Fibroblast of lung (primary cell): ENCODE measurements at regions not wholly inside any gene's neighbourhood (a gene's known extent, or its start where the extent isn't known, plus 50 kb on each side); places are given as distances from the start of the nearest gene placed in this dataset.
A peak's percentile ranks its signal among the peaks of the same experiment; 100 is the strongest.

ENCODE experiments used
- DNase-seq, 2 donors: peaks; one replicate each; pipeline versions ENCODE4 v3.0.0 to v3.0.0-alpha.2; 2010; ENCODE audit warnings: low read depth in 2 of 2
- H2AFZ ChIP-seq: 2 replicates; pipeline ENCODE4 v1.5.1; 2012; ENCODE audit warnings: low read length, control low read depth, inconsistent platforms
- H3K27ac ChIP-seq: 2 replicates; pipeline ENCODE4 v1.5.1; 2011; ENCODE audit warnings: low read length, control low read depth; ENCODE audit not compliant: insufficient read depth
- H3K27me3 ChIP-seq: 2 replicates; pipeline ENCODE4 v1.5.1; 2011; ENCODE audit warnings: mild to moderate bottlenecking, low read length; ENCODE audit not compliant: control insufficient read depth, insufficient read depth
- H3K36me3 ChIP-seq: 2 replicates; pipeline ENCODE4 v1.5.1; 2011; ENCODE audit warnings: low read length; ENCODE audit not compliant: control insufficient read depth, insufficient read depth
- H3K4me1 ChIP-seq: 2 replicates; pipeline ENCODE4 v1.5.1; 2011; ENCODE audit warnings: low read length; ENCODE audit not compliant: control insufficient read depth, insufficient read depth; ENCODE audit errors: extremely low read depth
- H3K4me2 ChIP-seq: 2 replicates; pipeline ENCODE4 v1.5.1; 2011; ENCODE audit warnings: low read length, control low read depth; ENCODE audit not compliant: insufficient read depth; ENCODE audit errors: extremely low read depth
- H3K4me3 ChIP-seq, 4 experiments: fragments of 200-600 bp in 1 of 4; sonication (generic) in 1 of 4; replicated peaks in 1 of 4; 2 replicates each; pipeline ENCODE4 v1.5.1; 2011 to 2016; ENCODE audit warnings: low read length in 4 of 4, low read depth in 3 of 4, mild to moderate bottlenecking in 3 of 4, control low read depth in 2 of 4, inconsistent platforms in 1 of 4, mixed read lengths in 1 of 4; ENCODE audit not compliant: insufficient read depth in 1 of 4; ENCODE audit errors: control extremely low read depth in 1 of 4
- H3K79me2 ChIP-seq: 2 replicates; pipeline ENCODE4 v1.5.1; 2012; ENCODE audit warnings: mild to moderate bottlenecking, low read length, inconsistent platforms; ENCODE audit not compliant: control insufficient read depth, insufficient read depth
- H3K9ac ChIP-seq: 2 replicates; pipeline ENCODE4 v1.5.1; 2011; ENCODE audit warnings: mild to moderate bottlenecking, low read length, control low read depth; ENCODE audit not compliant: insufficient read depth
- H3K9me3 ChIP-seq: 2 replicates; pipeline ENCODE4 v1.5.1; 2012; ENCODE audit warnings: low read depth, low read length; ENCODE audit not compliant: control insufficient read depth, insufficient read depth
- H4K20me1 ChIP-seq: 2 replicates; pipeline ENCODE4 v1.5.1; 2011; ENCODE audit warnings: low read length; ENCODE audit not compliant: control insufficient read depth, insufficient read depth; ENCODE audit errors: extremely low read depth
- CTCF ChIP-seq, 2 donors: IDR thresholded peaks in 1 of 2; conservative IDR thresholded peaks in 1 of 2; 1 replicate in 1 of 2; 2 replicates in 1 of 2; pipeline ENCODE4 v1.5.1; 2011 to 2012; ENCODE audit warnings: low read length in 2 of 2, control low read depth in 1 of 2, inconsistent platforms in 1 of 2, low read depth in 1 of 2, mild to moderate bottlenecking in 1 of 2
- EZH2 ChIP-seq: IDR thresholded peaks from 2 replicates; pipeline ENCODE4 v1.5.1; 2012; ENCODE audit warnings: low read length, control low read depth, mild to moderate bottlenecking; ENCODE audit errors: missing control alignments

DNA sequence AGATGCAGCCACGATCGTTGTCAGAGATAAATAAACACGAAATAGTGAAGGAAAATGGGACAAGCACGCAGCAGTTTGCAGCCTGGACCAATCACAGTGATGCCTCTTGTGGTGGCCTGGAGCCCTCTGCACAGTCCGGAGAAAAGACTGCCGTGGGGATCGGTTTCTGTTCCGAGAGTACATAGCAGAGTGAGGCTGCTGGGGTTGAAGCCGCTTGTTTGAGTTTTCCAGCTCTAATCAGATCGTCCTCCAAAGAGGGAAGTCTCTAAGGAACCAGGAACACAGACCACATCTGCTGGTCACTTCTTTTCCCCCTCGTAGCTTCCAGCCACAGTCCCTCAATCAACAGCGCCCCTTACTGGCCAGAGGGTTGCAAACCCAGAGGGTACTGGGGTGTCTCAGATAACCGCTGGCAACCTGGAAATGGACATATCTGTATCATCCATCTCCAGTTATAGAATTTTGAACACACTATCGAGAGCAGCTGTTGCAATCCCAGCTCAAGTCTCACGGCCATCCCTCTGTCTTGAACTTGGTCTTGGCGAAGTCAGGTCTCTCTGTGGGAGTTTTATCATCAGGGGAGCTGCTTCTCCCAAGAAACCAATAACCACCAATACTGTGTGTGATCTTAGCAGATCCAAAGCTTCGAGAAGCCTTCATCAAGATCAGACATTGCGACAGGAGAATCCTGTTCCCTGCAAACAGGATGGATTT, 57.4 kb downstream of the OLIG1 start:
- Histone ChIP-seq H3K9ac (no peak overlapping the region), H3K36me3 (no peaks in the 10 kb centered on the region), H4K20me1 (no peaks in the 10 kb centered on the region), H3K27ac (no peak overlapping the region), H2AFZ (peak overlapping the region; percentile 2), H3K4me2 (peak overlapping the region; percentile 69), H3K4me1 (no peaks in the 10 kb centered on the region), H3K27me3 (peaks cover 6% of the 10 kb centered on the region), H3K9me3 (no peaks in the 10 kb centered on the region), H3K4me3 (peak overlapping the region; percentile 5 to 61 (median 44)), H3K79me2 (no peaks in the 10 kb centered on the region)
- TF ChIP-seq CTCF (conservative IDR thresholded peaks at IDR 0.05 in 1 of 2, IDR thresholded peaks at IDR 0.05 in 1 of 2; ENCODE audit: low read depth in 1 of 2, low read length in 2 of 2): peak; percentile 92 to 95
- no peak for TF ChIP-seq EZH2
- DNase-seq: peak; percentile 44 to 75

GRCh38 chr21:33127868-33128242, 57.9 kb downstream of the OLIG1 start:
- H2AFZ ChIP-seq: no peak overlapping the region
- H3K27ac ChIP-seq: no peak overlapping the region
- H3K4me2 ChIP-seq: no peak overlapping the region
- no peaks in the 10 kb centered on the region for H3K79me2 ChIP-seq
- no peak for DNase-seq
- no peaks in the 10 kb centered on the region for H4K20me1 ChIP-seq
- no peaks in the 10 kb centered on the region for H3K4me1 ChIP-seq
- peaks cover 6% of the 10 kb centered on the region for H3K27me3 ChIP-seq
- H3K9ac ChIP-seq: no peak overlapping the region
- no peaks in the 10 kb centered on the region for H3K9me3 ChIP-seq
- no peak overlapping the region for H3K4me3 ChIP-seq
- TF ChIP-seq CTCF (conservative IDR thresholded peaks at IDR 0.05 in 1 of 2, IDR thresholded peaks at IDR 0.05 in 1 of 2; ENCODE audit: low read depth in 1 of 2, low read length in 2 of 2) (no peak), EZH2 (no peak)
- no peaks in the 10 kb centered on the region for H3K36me3 ChIP-seq

DNA sequence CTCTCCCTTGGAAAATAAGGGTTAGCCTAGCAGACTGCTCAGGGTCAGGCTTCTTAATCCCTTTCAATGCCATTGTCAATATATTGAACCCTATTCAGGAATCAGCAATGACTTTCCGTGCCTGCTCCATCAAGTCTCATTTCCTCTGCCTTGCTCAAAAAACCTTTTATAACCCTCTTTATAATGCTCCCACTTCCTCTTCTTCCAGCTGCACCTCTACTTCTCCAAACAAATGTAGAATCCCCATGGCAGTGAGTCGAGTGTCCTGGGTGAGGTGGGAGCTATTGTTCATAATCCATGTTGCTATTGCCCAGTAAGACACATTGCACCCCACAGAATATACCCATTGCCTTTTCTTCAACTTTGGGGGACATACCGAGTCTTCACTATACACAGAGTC, 58.6 kb downstream of the OLIG1 start:
- TF ChIP-seq EZH2 (no peak), CTCF (conservative IDR thresholded peaks at IDR 0.05 in 1 of 2, IDR thresholded peaks at IDR 0.05 in 1 of 2; ENCODE audit: low read depth in 1 of 2, low read length in 2 of 2) (no peak)
- DNase-seq: no peak
- no peak overlapping the region for H3K27ac ChIP-seq
- H3K9ac ChIP-seq: no peak overlapping the region
- H3K27me3 ChIP-seq: peaks cover 6% of the 10 kb centered on the region
- H3K79me2 ChIP-seq: no peaks in the 10 kb centered on the region
- no peak overlapping the region for H3K4me3 ChIP-seq
- no peaks in the 10 kb centered on the region for H3K4me1 ChIP-seq
- no peak overlapping the region for H2AFZ ChIP-seq
- H4K20me1 ChIP-seq: no peaks in the 10 kb centered on the region
- H3K36me3 ChIP-seq: no peaks in the 10 kb centered on the region
- no peak overlapping the region for H3K4me2 ChIP-seq
- H3K9me3 ChIP-seq: no peaks in the 10 kb centered on the region
